ENCODE measurements at regions not wholly inside any gene's neighbourhood (a gene's known extent, or its start where the extent isn't known, plus 50 kb on each side); places are given as distances from the start of the nearest gene placed in this dataset.

- no peak for DNase-seq
These were observed 460.4 kb upstream of the EEF2KMT start for GRCh38 chr16:5557966-5558365.

GRCh38 chr16:5557448-5557847 lies 459.9 kb upstream of the EEF2KMT start:
- no peak for DNase-seq

- DNase-seq: no peak
These were observed 458.7 kb upstream of the EEF2KMT start for GRCh38 chr16:5556158-5556810.

- no peak for DNase-seq
These were observed 454.3 kb upstream of the EEF2KMT start for GRCh38 chr16:5551909-5552308.

- DNase-seq: no peak
These were observed 452.2 kb upstream of the EEF2KMT start for GRCh38 chr16:5549802-5550201.

GRCh38 chr16:5541356-5541755 lies 443.8 kb upstream of the EEF2KMT start:
- no peak for DNase-seq

GRCh38 chr16:5537347-5537746 lies 439.8 kb upstream of the EEF2KMT start:
- no peak for DNase-seq

GRCh38 chr16:5533321-5533888 lies 435.8 kb upstream of the EEF2KMT start:
- no peak for DNase-seq

GRCh38 chr16:5527817-5528216 lies 430.2 kb upstream of the EEF2KMT start:
- no peak for DNase-seq

GRCh38 chr16:5526826-5527225 lies 429.2 kb upstream of the EEF2KMT start:
- no peak for DNase-seq

GRCh38 chr16:5523829-5524228 lies 426.2 kb upstream of the EEF2KMT start:
- DNase-seq: no peak

- DNase-seq: no peak
These were observed 418.5 kb upstream of the EEF2KMT start for GRCh38 chr16:5516115-5516514.

GRCh38 chr16:5512014-5512413 lies 414.4 kb upstream of the EEF2KMT start:
- no peak for DNase-seq

GRCh38 chr16:5510819-5511370 lies 413.3 kb upstream of the EEF2KMT start:
- DNase-seq: no peak

- no peak for DNase-seq
These were observed 412.2 kb upstream of the EEF2KMT start for GRCh38 chr16:5509794-5510193.

- DNase-seq: no peak
These were observed 411.7 kb upstream of the EEF2KMT start for GRCh38 chr16:5509336-5509735.

GRCh38 chr16:5508371-5508770 lies 410.8 kb upstream of the EEF2KMT start:
- DNase-seq: no peak

- DNase-seq: no peak
These were observed 408.4 kb upstream of the EEF2KMT start for GRCh38 chr16:5506021-5506420.

- no peak for DNase-seq
These were observed 407.7 kb upstream of the EEF2KMT start for GRCh38 chr16:5505091-5505887.

GRCh38 chr16:5504064-5504781 lies 406.6 kb upstream of the EEF2KMT start:
- DNase-seq: no peak

- no peak for DNase-seq
These were observed 405.3 kb upstream of the EEF2KMT start for GRCh38 chr16:5502944-5503343.

- no peak for DNase-seq
These were observed 404.9 kb upstream of the EEF2KMT start for GRCh38 chr16:5502467-5502869.

GRCh38 chr16:5500526-5500925 lies 402.9 kb upstream of the EEF2KMT start:
- no peak for DNase-seq
